ENCODE measurements at regions not wholly inside any gene's neighbourhood (a gene's known extent, or its start where the extent isn't known, plus 50 kb on each side); places are given as distances from the start of the nearest gene placed in this dataset.

GRCh38 chr6:167756597-167756996, 70.1 kb upstream of the AFDN start:
- H4K5ac ChIP-seq (ENCODE audit: low read depth, low read length), result no peak overlapping the region

More at GRCh38 chr6:167756597-167756996, 70.1 kb upstream of the AFDN start:
- no peak overlapping the region for H2AK5ac ChIP-seq (ENCODE audit: low read depth, low read length)
- no peak for ATAC-seq (ENCODE audit: low read depth)
- WGBS, 2 experiments (ENCODE audit: extremely low coverage in 2 of 2, insufficient read length in 1 of 2), result no CpG with 5 or more reads among the region's 2 CpGs
- no peak overlapping the region for H4K91ac ChIP-seq (ENCODE audit: insufficient read depth, low read depth, low read length)
- CTCF ChIA-PET, result no interaction called here
- BruUV-seq (replicated peaks), result no TSS peak
- no peak overlapping the region for H4K8ac ChIP-seq (ENCODE audit: low read depth in 2 of 2, low read length in 2 of 2)
- H3K18ac ChIP-seq (ENCODE audit: low read depth, low read length), result no peak overlapping the region
- peaks cover 31% of the 10 kb centered on the region for H3K9me3 ChIP-seq (ENCODE audit: control insufficient read depth, insufficient read depth, low read length)
- in situ Hi-C loops (cut with MboI; ENCODE audit: low sequenced_read_pairs) (no loop called here), dilution Hi-C loops (cut with HindIII; ENCODE audit: low sequenced_read_pairs, unreplicated experiment) (no loop called here), intact Hi-C loops (cut with micrococcal nuclease) (no loop called here)
- H3K4ac ChIP-seq (ENCODE audit: low read depth, low read length), result no peak overlapping the region
- H3K23ac ChIP-seq (ENCODE audit: low read depth, low read length), result no peak overlapping the region
- H3K79me1 ChIP-seq (ENCODE audit: low read depth in 1 of 2, low read length in 2 of 2), result no peaks in the 10 kb centered on the region
- no peak overlapping the region for H2BK5ac ChIP-seq (ENCODE audit: low read depth, low read length, poor library complexity, severe bottlenecking)
- no peak for DNase-seq
- H3K36me3 ChIP-seq (ENCODE audit: control insufficient read depth, insufficient read depth, low read length), result no peaks in the 10 kb centered on the region
- H2BK15ac ChIP-seq (ENCODE audit: low read depth, low read length), result no peak overlapping the region
- no peak overlapping the region for H3K14ac ChIP-seq (replicated peaks; ENCODE audit: low read depth, low read length)
- no peak overlapping the region for H3K4me2 ChIP-seq (ENCODE audit: low read depth, low read length)
- TF ChIP-seq CEBPB (IDR thresholded peaks at IDR 0.05; ENCODE audit: low read depth, low read length) (no peak), CTCF (conservative IDR thresholded peaks at IDR 0.05; ENCODE audit: low read depth, low read length) (no peak), CHD1 (IDR thresholded peaks at IDR 0.05; ENCODE audit: low read depth, low read length) (no peak), MAZ (IDR thresholded peaks at IDR 0.05; ENCODE audit: borderline replicate concordance, low read depth, low read length) (no peak), BHLHE40 (IDR thresholded peaks at IDR 0.05; ENCODE audit: low read depth, low read length) (no peak), MXI1 (IDR thresholded peaks at IDR 0.05; ENCODE audit: borderline replicate concordance, low read depth, low read length) (no peak), RCOR1 (IDR thresholded peaks at IDR 0.05; ENCODE audit: insufficient replicate concordance, low read length) (no peak), FOS (IDR thresholded peaks at IDR 0.05; ENCODE audit: low read depth, low read length) (no peak), USF2 (IDR thresholded peaks at IDR 0.05; ENCODE audit: low read depth, low read length) (no peak), SMC3 (IDR thresholded peaks at IDR 0.05; ENCODE audit: low read depth, low read length) (no peak), POLR2A (IDR thresholded peaks at IDR 0.05; ENCODE audit: low read depth, low read length) (no peak), NFE2L2 (IDR thresholded peaks at IDR 0.05; ENCODE audit: low read depth, low read length) (no peak), ELK1 (IDR thresholded peaks at IDR 0.05; ENCODE audit: borderline replicate concordance, low read depth, low read length) (no peak), RAD21 (IDR thresholded peaks at IDR 0.05; ENCODE audit: low read length) (no peak), RFX5 (IDR thresholded peaks at IDR 0.05; ENCODE audit: low read depth, low read length) (no peak), MAFK (IDR thresholded peaks at IDR 0.05; ENCODE audit: low read depth, low read length) (no peak)
- POLR2A ChIA-PET (ENCODE audit: unreplicated experiment), result no interaction called here
- H3K4me3 ChIP-seq (ENCODE audit: insufficient read depth, low read depth, low read length), result no peak overlapping the region
- H2BK20ac ChIP-seq (ENCODE audit: low read depth, low read length), result no peak overlapping the region
- no peaks in the 10 kb centered on the region for H3K4me1 ChIP-seq (ENCODE audit: control insufficient read depth, insufficient read depth, low read length)
- no peak overlapping the region for H3K27ac ChIP-seq (ENCODE audit: insufficient read depth, low read length)
- no peak overlapping the region for H2AFZ ChIP-seq (replicated peaks; ENCODE audit: low read length, poor library complexity)
- no peak overlapping the region for H3K9ac ChIP-seq (ENCODE audit: low read depth, low read length)
- H2BK120ac ChIP-seq (ENCODE audit: low read depth, low read length), result no peak overlapping the region
- H2AK9ac ChIP-seq (replicated peaks; ENCODE audit: low read depth, low read length, poor library complexity), result no peak overlapping the region
- no peak overlapping the region for H3K56ac ChIP-seq (ENCODE audit: extremely low read depth, insufficient read depth, low read length)
- H3K27me3 ChIP-seq (ENCODE audit: control insufficient read depth, insufficient read depth, low read length), result no peaks in the 10 kb centered on the region
- no peaks in the 10 kb centered on the region for H4K20me1 ChIP-seq (ENCODE audit: insufficient read depth, low read length)
- H3K9me1 ChIP-seq (ENCODE audit: insufficient read depth, low read length), result no peaks in the 10 kb centered on the region

Measured in IMR-90 (cell line).